HepG2 (cell line): ENCODE measurements at regions not wholly inside any gene's neighbourhood (a gene's known extent, or its start where the extent isn't known, plus 50 kb on each side); places are given as distances from the start of the nearest gene placed in this dataset.

Experiments
- ATAC-seq: fragments of 200-7000 bp; cut with Tn5 transposase; 3 replicates; pipeline ENCODE4 v1.9.1; 2020; ENCODE audit warnings: mild to moderate bottlenecking, moderate library complexity
- BruUV-seq: library from RNA; stranded (reverse); fragments of 400-500 nt; replicated peaks from 2 replicates; lab custom pipeline; 2021; lab: Mats Ljungman, UMichigan
- CTCF ChIA-PET: fragments of 300-600 bp; formaldehyde crosslinking; extraction: SDS; loops from one replicate; lab custom pipeline; 2021; ENCODE audit warnings: low total read pairs, inconsistent platforms, low intra/inter-chr PET ratio; lab: Yijun Ruan, JAX
- POLR2A ChIA-PET: fragments of 350-600 bp; sonication (Branson Sonifier 250); formaldehyde crosslinking; loops from one replicate; lab custom pipeline; 2020; ENCODE audit warnings: antibody characterized with exemption, inconsistent platforms; lab: Yijun Ruan, JAX
- DNase-seq: peaks from one replicate; pipeline ENCODE4 v3.0.0-alpha.2; 2015; ENCODE audit warnings: low spot score
- FAIRE-seq: peaks from 3 replicates; lab custom pipeline; 2011; peaks lifted over from hg19 to GRCh38; lab: Jason Lieb, UNC
- H2AFZ ChIP-seq: one replicate; pipeline ENCODE4 v1.6.1; 2011; ENCODE audit warnings: low read length, inconsistent platforms
- H3K27ac ChIP-seq: fragments of 300-600 bp; 3 replicates; pipeline ENCODE4 v1.8.0; 2011; ENCODE audit warnings: mixed run types, mild to moderate bottlenecking, mixed read lengths, low read length, inconsistent platforms; ENCODE audit not compliant: insufficient read depth; ENCODE audit errors: extremely low read length
- H3K27me3 ChIP-seq, 2 experiments: fragments of 200-600 bp in 1 of 2; 2 replicates in 1 of 2; 3 replicates in 1 of 2; pipeline versions ENCODE4 v1.6.0 to v1.8.0; 2011; ENCODE audit warnings: low read length in 2 of 2, mild to moderate bottlenecking in 2 of 2, moderate library complexity in 2 of 2, inconsistent platforms in 1 of 2; ENCODE audit not compliant: insufficient read depth in 2 of 2, control insufficient read depth in 1 of 2
- H3K36me3 ChIP-seq, 2 experiments: fragments of 200-600 bp in 1 of 2; replicated peaks in 1 of 2; 2 replicates in 1 of 2; 3 replicates in 1 of 2; pipeline versions ENCODE4 v1.5.1 to v1.8.0; 2011; ENCODE audit warnings: low read length in 2 of 2, inconsistent platforms in 1 of 2; ENCODE audit not compliant: insufficient read depth in 2 of 2, control insufficient read depth in 1 of 2
- H3K4me1 ChIP-seq: 2 replicates; pipeline ENCODE4 v1.5.1; 2012; ENCODE audit warnings: low read length, inconsistent platforms; ENCODE audit not compliant: insufficient read depth
- H3K4me2 ChIP-seq: 2 replicates; pipeline ENCODE4 v1.6.0; 2011; ENCODE audit warnings: low read depth, low read length, inconsistent platforms
- H3K4me3 ChIP-seq, 3 experiments: fragments of 200-600 bp in 1 of 3; sonication (generic), shearing (Covaris generic) in 1 of 3; replicated peaks in 1 of 3; 2 replicates each; pipeline ENCODE4 v1.5.1; 2011 to 2016; ENCODE audit warnings: low read length in 3 of 3, inconsistent platforms in 2 of 3, low read depth in 2 of 3, mild to moderate bottlenecking in 2 of 3, control low read depth in 1 of 3, mixed read lengths in 1 of 3; ENCODE audit not compliant: insufficient read depth in 1 of 3
- H3K79me2 ChIP-seq: one replicate; pipeline ENCODE4 v1.6.1; 2011; ENCODE audit warnings: low read length, inconsistent platforms; ENCODE audit not compliant: insufficient read depth
- H3K9ac ChIP-seq: 2 replicates; pipeline ENCODE4 v1.6.0; 2011; ENCODE audit warnings: mild to moderate bottlenecking, low read depth, low read length, inconsistent platforms; ENCODE audit not compliant: insufficient read depth
- H3K9me3 ChIP-seq: 2 replicates; pipeline ENCODE4 v1.5.1; 2012; ENCODE audit warnings: mild to moderate bottlenecking, low read length
- H4K20me1 ChIP-seq: 2 replicates; pipeline ENCODE4 v1.6.0; 2011; ENCODE audit warnings: inconsistent platforms, mild to moderate bottlenecking, low read length, moderate library complexity; ENCODE audit not compliant: insufficient read depth
- EEA1 ChIP-seq: sonication (generic); formaldehyde crosslinking; IDR thresholded peaks from 2 replicates; pipeline ENCODE4 v1.5.1; 2020; ENCODE audit warnings: mild to moderate bottlenecking, missing genetic modification reagents, borderline replicate concordance
- KAT7 ChIP-seq: IDR thresholded peaks from 2 replicates; pipeline ENCODE4 v1.6.1; 2018; ENCODE audit warnings: borderline replicate concordance, missing compliant biosample characterization
- SMARCC2 ChIP-seq: fragments of 450-650 bp; IDR thresholded peaks from 2 replicates; pipeline ENCODE4 v1.6.1; 2017; ENCODE audit warnings: antibody characterized with exemption, mild to moderate bottlenecking
- ZMAT3 ChIP-seq: sonication (generic); formaldehyde crosslinking; conservative IDR thresholded peaks from 2 replicates; pipeline ENCODE4 v1.7.0; 2021; ENCODE audit warnings: missing genetic modification reagents
- ZNF282 ChIP-seq: fragments of 450-650 bp; IDR thresholded peaks from 2 replicates; pipeline ENCODE4 v1.6.1; 2018; ENCODE audit not compliant: partially characterized antibody
- ZNF543 ChIP-seq: sonication (generic); formaldehyde crosslinking; IDR thresholded peaks from 2 replicates; pipeline ENCODE4 v1.4.0; 2020; ENCODE audit warnings: mild to moderate bottlenecking, missing genetic modification reagents
- ZNF7 ChIP-seq: IDR thresholded peaks from 2 replicates; pipeline ENCODE4 v1.6.1; 2016; ENCODE audit warnings: missing biosample characterization, missing genetic modification reagents
- ZNF724P ChIP-seq: sonication (generic); formaldehyde crosslinking; IDR thresholded peaks from 2 replicates; pipeline ENCODE4 v1.8.0; 2022; ENCODE audit warnings: missing genetic modification reagents, borderline replicate concordance
- WGBS: methylation state at CpG from one replicate; pipeline ENCODE4 v1.1.6; 2017; ENCODE audit warnings: low lambda C conversion rate; 5-methylcytosine and 5-hydroxymethylcytosine counted together
- in situ Hi-C: cut with HindIII; loops from 2 replicates; pipeline ENCODE4 v1.10.0; 2017; ENCODE audit warnings: low pct_unique_long_range_greater_than_20kb; ENCODE audit not compliant: extremely low pct_ligation_motif_present
- intact Hi-C: fragments of 100-400 bp; cut with micrococcal nuclease; formaldehyde crosslinking; loops from one replicate; pipeline ENCODE4 v1.10.0; 2022; ENCODE audit not compliant: unreplicated experiment
- TF ChIP-seq, protein P1 (sequence below): sonication (generic); formaldehyde crosslinking; IDR thresholded peaks from 2 replicates; pipeline ENCODE4 v1.5.0; 2020; ENCODE audit warnings: missing genetic modification reagents

DNA sequence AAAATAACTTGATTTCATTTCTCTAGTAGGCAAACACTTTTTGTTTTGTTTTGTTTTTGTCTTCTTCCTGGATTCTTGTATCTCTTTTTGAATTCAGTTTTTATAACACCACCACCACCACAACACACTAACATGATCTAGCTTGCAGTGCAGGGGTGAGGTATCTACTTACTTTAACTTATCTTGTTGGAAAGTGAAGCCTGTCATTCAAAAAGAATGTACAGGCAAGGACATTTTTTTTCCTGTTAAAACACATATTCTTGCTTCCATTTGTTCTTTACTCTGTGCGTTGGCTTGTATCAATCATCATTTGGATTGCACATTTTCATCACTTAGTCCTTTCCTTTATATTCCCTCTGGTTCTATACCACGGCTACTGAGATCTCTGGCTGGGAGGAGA is 824.2 kb downstream of the PLCL1 start (continued):
- no peak for TF ChIP-seq ZNF724P (CRISPR knock-in tag)
- TF ChIP-seq, all 625 proteins: peak for 0

DNA sequence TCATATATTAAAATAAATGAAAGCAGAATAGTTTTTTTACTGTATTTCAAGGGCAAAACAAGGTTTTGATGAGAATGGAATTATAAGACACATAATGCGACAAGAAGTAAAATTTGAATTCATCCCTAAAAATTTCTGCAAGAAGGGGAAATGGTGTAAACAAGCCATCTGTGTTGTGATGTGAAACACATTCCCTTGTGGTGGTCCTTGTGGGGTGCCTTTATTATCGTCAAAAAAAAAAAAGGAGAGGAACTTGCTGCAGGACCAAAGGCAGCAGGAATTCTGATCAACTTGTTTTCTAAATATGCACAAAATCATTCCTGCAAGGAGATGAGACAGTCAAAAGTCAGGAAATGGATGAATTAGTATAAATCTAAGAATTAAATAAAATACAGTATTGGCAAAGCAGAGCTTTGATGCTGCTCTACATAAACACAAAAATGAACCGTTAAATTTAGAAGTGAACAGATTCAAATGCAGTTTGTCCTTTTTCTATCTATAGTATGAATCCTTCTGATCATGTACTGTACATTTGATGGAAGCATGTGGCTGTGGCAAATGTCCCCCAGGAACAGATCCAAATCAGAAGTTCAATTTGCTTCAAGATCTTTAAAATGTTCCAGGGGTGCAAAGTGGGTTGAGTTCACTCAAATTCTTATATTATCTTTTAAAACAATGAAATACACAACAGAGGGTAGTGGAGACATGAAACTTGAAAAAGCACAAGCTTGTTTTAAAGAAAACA is 818.8 kb downstream of the PLCL1 start:
- DNase-seq, result no peak
- intact Hi-C loops, result no loop called here
- FAIRE-seq, result no peak

More for the DNA sequence above, 818.8 kb downstream of the PLCL1 start:
- TF ChIP-seq, protein P1, sequence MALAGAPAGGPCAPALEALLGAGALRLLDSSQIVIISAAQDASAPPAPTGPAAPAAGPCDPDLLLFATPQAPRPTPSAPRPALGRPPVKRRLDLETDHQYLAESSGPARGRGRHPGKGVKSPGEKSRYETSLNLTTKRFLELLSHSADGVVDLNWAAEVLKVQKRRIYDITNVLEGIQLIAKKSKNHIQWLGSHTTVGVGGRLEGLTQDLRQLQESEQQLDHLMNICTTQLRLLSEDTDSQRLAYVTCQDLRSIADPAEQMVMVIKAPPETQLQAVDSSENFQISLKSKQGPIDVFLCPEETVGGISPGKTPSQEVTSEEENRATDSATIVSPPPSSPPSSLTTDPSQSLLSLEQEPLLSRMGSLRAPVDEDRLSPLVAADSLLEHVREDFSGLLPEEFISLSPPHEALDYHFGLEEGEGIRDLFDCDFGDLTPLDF, result no peak
- no peak for TF ChIP-seq ZNF7 (CRISPR knock-in tag)
- TF ChIP-seq ZNF282, result no peak
- no peak for TF ChIP-seq ZMAT3 (CRISPR knock-in tag)
- no peak for TF ChIP-seq KAT7 (CRISPR knock-in tag)
- no peak for TF ChIP-seq SMARCC2
- TF ChIP-seq ZNF543 (CRISPR knock-in tag), result no peak
- no peak for TF ChIP-seq EEA1 (CRISPR knock-in tag)
- CTCF ChIA-PET, result no interaction called here
- H3K27me3 ChIP-seq, result no peaks in the 10 kb centered on the region
- no peak overlapping the region for H3K27ac ChIP-seq
- H3K4me1 ChIP-seq, result no peaks in the 10 kb centered on the region
- in situ Hi-C loops, result no loop called here
- no peak overlapping the region for H2AFZ ChIP-seq
- no peaks in the 10 kb centered on the region for H3K36me3 ChIP-seq
- H4K20me1 ChIP-seq, result no peaks in the 10 kb centered on the region
- ATAC-seq, result no peak
- H3K9me3 ChIP-seq, result no peaks in the 10 kb centered on the region
- H3K4me3 ChIP-seq, result no peak overlapping the region
- POLR2A ChIA-PET, result no interaction called here
- BruUV-seq, result no TSS peak
- 3% methylated on average over 3 of the region's 3 CpGs for WGBS
- H3K79me2 ChIP-seq, result no peaks in the 10 kb centered on the region
- no peak overlapping the region for H3K9ac ChIP-seq
- H3K4me2 ChIP-seq, result no peak overlapping the region
